Neural crest cell (in vitro differentiated cells): ENCODE measurements at regions not wholly inside any gene's neighbourhood (a gene's known extent, or its start where the extent isn't known, plus 50 kb on each side); places are given as distances from the start of the nearest gene placed in this dataset.

Experiments
- DNase-seq: peaks from one replicate; pipeline ENCODE4 v3.0.0; 2021; ENCODE audit warnings: low read depth, mixed read lengths, low spot score
- H3K27ac Mint-ChIP-seq: one replicate; pipeline ENCODE4 v1.8.0; 2021; ENCODE audit warnings: mild to moderate bottlenecking, mixed read lengths; ENCODE audit not compliant: unreplicated experiment
- H3K27me3 Mint-ChIP-seq: 2 replicates; pipeline ENCODE4 v1.8.0; 2021; ENCODE audit warnings: low read depth, mild to moderate bottlenecking, mixed read lengths
- H3K36me3 Mint-ChIP-seq: 2 replicates; pipeline ENCODE4 v1.8.0; 2021; ENCODE audit warnings: low read depth, mild to moderate bottlenecking, mixed read lengths
- H3K4me1 Mint-ChIP-seq: 2 replicates; pipeline ENCODE4 v1.8.0; 2021; ENCODE audit warnings: mixed read lengths
- H3K4me3 Mint-ChIP-seq: one replicate; pipeline ENCODE4 v1.8.0; 2021; ENCODE audit warnings: mild to moderate bottlenecking, mixed read lengths
- H3K9me3 Mint-ChIP-seq: 2 replicates; pipeline ENCODE4 v1.8.0; 2021; ENCODE audit warnings: mixed read lengths
- CTCF ChIP-seq: fragments of 200-600 bp; sonication (generic); conservative IDR thresholded peaks from 2 replicates; pipeline ENCODE4 v1.5.0; 2021; ENCODE audit warnings: antibody characterized with exemption, mild to moderate bottlenecking

GRCh38 chr10:4262449-4262848, 477.4 kb upstream of the KLF6 start:
- Mint-ChIP-seq H3K4me3 (no peak overlapping the region), H3K27ac (no peak overlapping the region), H3K27me3 (no peaks in the 10 kb centered on the region), H3K4me1 (peaks cover 12% of the 10 kb centered on the region), H3K36me3 (no peaks in the 10 kb centered on the region), H3K9me3 (no peaks in the 10 kb centered on the region)
- no peak for TF ChIP-seq CTCF
- no peak for DNase-seq

- TF ChIP-seq CTCF, result no peak
- Mint-ChIP-seq H3K36me3 (no peaks in the 10 kb centered on the region), H3K4me3 (no peak overlapping the region), H3K9me3 (peaks cover 4% of the 10 kb centered on the region), H3K27me3 (no peaks in the 10 kb centered on the region), H3K4me1 (peaks cover 19% of the 10 kb centered on the region), H3K27ac (no peak overlapping the region)
- no peak for DNase-seq
Measured at GRCh38 chr10:4260483-4261124, 475.6 kb upstream of the KLF6 start.

DNA sequence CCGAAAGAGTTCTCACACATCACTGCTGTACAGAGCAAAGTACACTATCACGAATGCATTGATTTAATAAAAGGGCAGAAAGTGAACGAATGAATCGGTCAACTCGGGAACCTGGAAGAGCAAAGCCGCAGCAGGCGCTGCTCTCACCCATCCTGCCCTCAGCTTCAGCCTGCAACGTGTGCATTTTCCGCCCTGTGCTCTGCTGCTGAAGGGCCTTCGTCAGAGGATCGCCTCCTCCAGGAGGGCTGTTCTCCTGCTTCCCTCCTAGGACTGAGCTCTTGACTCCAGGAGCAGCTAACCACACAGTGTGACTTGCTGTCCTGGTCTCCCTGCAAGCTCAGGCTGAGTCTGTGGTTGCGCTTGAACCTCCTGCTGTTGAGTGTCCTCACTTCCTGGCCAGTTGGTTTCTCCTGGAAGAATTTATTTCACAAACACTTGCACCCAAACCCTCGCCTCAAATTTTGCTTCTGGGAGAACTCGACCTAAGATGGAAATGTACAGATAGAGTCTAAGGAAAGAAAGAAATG, 473.0 kb upstream of the KLF6 start:
- Mint-ChIP-seq H3K4me3 (no peak overlapping the region), H3K27me3 (no peaks in the 10 kb centered on the region)
- DNase-seq, result no peak

GRCh38 chr10:4256971-4257370, 472.0 kb upstream of the KLF6 start:
- no peak for DNase-seq
- Mint-ChIP-seq H3K4me3 (no peak overlapping the region), H3K36me3 (peaks cover 3% of the 10 kb centered on the region), H3K9me3 (peaks cover 9% of the 10 kb centered on the region), H3K27ac (no peak overlapping the region), H3K27me3 (no peaks in the 10 kb centered on the region), H3K4me1 (peaks cover 19% of the 10 kb centered on the region)
- no peak for TF ChIP-seq CTCF

More for the DNA sequence above, 473.0 kb upstream of the KLF6 start:
- no peak for TF ChIP-seq CTCF
- H3K4me1 Mint-ChIP-seq, result peaks cover 19% of the 10 kb centered on the region
- H3K27ac Mint-ChIP-seq, result no peak overlapping the region
- peaks cover 9% of the 10 kb centered on the region for H3K9me3 Mint-ChIP-seq
- peaks cover 3% of the 10 kb centered on the region for H3K36me3 Mint-ChIP-seq

- Mint-ChIP-seq H3K4me1 (peaks cover 19% of the 10 kb centered on the region), H3K9me3 (peaks cover 9% of the 10 kb centered on the region), H3K27me3 (no peaks in the 10 kb centered on the region), H3K4me3 (no peak overlapping the region), H3K27ac (no peak overlapping the region), H3K36me3 (peaks cover 3% of the 10 kb centered on the region)
- DNase-seq, result no peak
- TF ChIP-seq CTCF, result no peak
Measured at GRCh38 chr10:4255751-4256150, 470.7 kb upstream of the KLF6 start.
